ENCODE measurements at regions not wholly inside any gene's neighbourhood (a gene's known extent, or its start where the extent isn't known, plus 50 kb on each side); places are given as distances from the start of the nearest gene placed in this dataset.

GRCh38 chr17:31674717-31675349 is 184.2 kb downstream of the COPRS start:
- in situ Hi-C loops (cut with HindIII; ENCODE audit: low sequenced_read_pairs), result no loop called here
- DNase-seq (ENCODE audit: low read depth), result no peak
- no peak overlapping the region for H3K4me3 ChIP-seq (ENCODE audit: low read depth, low read length)
- TF ChIP-seq CTCF (IDR thresholded peaks at IDR 0.05; ENCODE audit: low read depth, low read length, missing control alignments), result no peak

- peak; percentile 44 for DNase-seq (ENCODE audit: low read depth)
- in situ Hi-C loops (cut with HindIII; ENCODE audit: low sequenced_read_pairs), result no loop called here
- H3K4me3 ChIP-seq (ENCODE audit: low read depth, low read length), result no peak overlapping the region
- TF ChIP-seq CTCF (IDR thresholded peaks at IDR 0.05; ENCODE audit: low read depth, low read length, missing control alignments), result no peak
Observed at GRCh38 chr17:31674305-31674704, 184.7 kb downstream of the COPRS start.

GRCh38 chr17:31673076-31673475 is 186.0 kb downstream of the COPRS start:
- no peak for DNase-seq (ENCODE audit: low read depth)
- in situ Hi-C loops (cut with HindIII; ENCODE audit: low sequenced_read_pairs), result no loop called here
- TF ChIP-seq CTCF (IDR thresholded peaks at IDR 0.05; ENCODE audit: low read depth, low read length, missing control alignments), result no peak
- no peak overlapping the region for H3K4me3 ChIP-seq (ENCODE audit: low read depth, low read length)

- in situ Hi-C loops (cut with HindIII; ENCODE audit: low sequenced_read_pairs), result no loop called here
- no peak for DNase-seq (ENCODE audit: low read depth)
Observed at GRCh38 chr17:31672161-31672819, 186.8 kb downstream of the COPRS start.

GRCh38 chr17:31663576-31663975 is 195.5 kb downstream of the COPRS start:
- no peak for DNase-seq (ENCODE audit: low read depth)

More at GRCh38 chr17:31672161-31672819, 186.8 kb downstream of the COPRS start:
- no peak overlapping the region for H3K4me3 ChIP-seq (ENCODE audit: low read depth, low read length)
- no peak for TF ChIP-seq CTCF (IDR thresholded peaks at IDR 0.05; ENCODE audit: low read depth, low read length, missing control alignments)

GRCh38 chr17:31660684-31661083 is 198.4 kb downstream of the COPRS start:
- TF ChIP-seq CTCF (IDR thresholded peaks at IDR 0.05; ENCODE audit: low read depth, low read length, missing control alignments), result no peak
- in situ Hi-C loops (cut with HindIII; ENCODE audit: low sequenced_read_pairs), result no loop called here
- H3K4me3 ChIP-seq (ENCODE audit: low read depth, low read length), result no peak overlapping the region
- no peak for DNase-seq (ENCODE audit: low read depth)

More at GRCh38 chr17:31663576-31663975, 195.5 kb downstream of the COPRS start:
- H3K4me3 ChIP-seq (ENCODE audit: low read depth, low read length), result no peak overlapping the region
- in situ Hi-C loops (cut with HindIII; ENCODE audit: low sequenced_read_pairs), result no loop called here
- TF ChIP-seq CTCF (IDR thresholded peaks at IDR 0.05; ENCODE audit: low read depth, low read length, missing control alignments), result no peak
